ENCODE measurements at regions not wholly inside any gene's neighbourhood (a gene's known extent, or its start where the extent isn't known, plus 50 kb on each side); places are given as distances from the start of the nearest gene placed in this dataset.

- intact Hi-C loops (cut with DNase I), result no loop called here
- peaks cover 0 to 12% (median 1%) of the 10 kb centered on the region in 4 donors for H3K9me3 ChIP-seq
- no peak for DNase-seq
Measured at GRCh38 chr4:188534297-188534696, 395.1 kb downstream of the TRIML1 start.

GRCh38 chr4:188534917-188535316 lies 395.7 kb downstream of the TRIML1 start:
- Histone ChIP-seq H3K27me3 (no peaks in the 10 kb centered on the region), H3K4me1 (no peaks in the 10 kb centered on the region), H3K4me3 (no peak overlapping the region), H3K27ac (no peak overlapping the region), H3K36me3 (no peaks in the 10 kb centered on the region), H3K9me3 (peaks cover 0 to 11% (median 1%) of the 10 kb centered on the region in 4 donors)
- no peak for DNase-seq
- intact Hi-C loops (cut with DNase I), result no loop called here
- no peak for TF ChIP-seq POLR2AphosphoS5 (IDR thresholded peaks at IDR 0.05)
- no peak for TF ChIP-seq CTCF (IDR thresholded peaks at IDR 0.05)
- no peak for TF ChIP-seq EP300 (IDR thresholded peaks at IDR 0.05)
- TF ChIP-seq POLR2A (IDR thresholded peaks at IDR 0.05), result no peak
- 29 to 68% methylated on average over 6 of the region's 6 CpGs for WGBS, 2 donors

More at GRCh38 chr4:188534297-188534696, 395.1 kb downstream of the TRIML1 start:
- no peak overlapping the region for H3K4me3 ChIP-seq
- no peaks in the 10 kb centered on the region for H3K27me3 ChIP-seq
- TF ChIP-seq POLR2A (IDR thresholded peaks at IDR 0.05) (no peak), EP300 (IDR thresholded peaks at IDR 0.05) (no peak), POLR2AphosphoS5 (IDR thresholded peaks at IDR 0.05) (no peak), CTCF (IDR thresholded peaks at IDR 0.05) (no peak)
- no peaks in the 10 kb centered on the region for H3K36me3 ChIP-seq
- WGBS, 2 donors, result 49 to 66% methylated on average over 4 of the region's 4 CpGs
- no peaks in the 10 kb centered on the region for H3K4me1 ChIP-seq
- no peak overlapping the region for H3K27ac ChIP-seq

- H3K4me1 ChIP-seq, result no peaks in the 10 kb centered on the region
- no peaks in the 10 kb centered on the region for H3K27me3 ChIP-seq
- DNase-seq, result no peak
- intact Hi-C loops (cut with DNase I), result no loop called here
- H3K36me3 ChIP-seq, result no peaks in the 10 kb centered on the region
- H3K9me3 ChIP-seq, result peaks cover 0 to 13% (median 1%) of the 10 kb centered on the region in 4 donors
- 90 to 91% methylated on average over 10 of the region's 10 CpGs for WGBS, 2 donors
- H3K27ac ChIP-seq, result no peak overlapping the region
- no peak overlapping the region for H3K4me3 ChIP-seq
- TF ChIP-seq CTCF (IDR thresholded peaks at IDR 0.05), result no peak
- TF ChIP-seq POLR2AphosphoS5 (IDR thresholded peaks at IDR 0.05), result no peak
- TF ChIP-seq POLR2A (IDR thresholded peaks at IDR 0.05), result no peak
- TF ChIP-seq EP300 (IDR thresholded peaks at IDR 0.05), result no peak
Measured at GRCh38 chr4:188536826-188537225, 397.6 kb downstream of the TRIML1 start.

GRCh38 chr4:188550296-188550695 lies 411.1 kb downstream of the TRIML1 start:
- no peak for DNase-seq
- intact Hi-C loops (cut with DNase I), result no loop called here
- 31 to 39% methylated on average over 10 of the region's 10 CpGs for WGBS, 2 donors
- Histone ChIP-seq H3K9me3 (no peaks in the 10 kb centered on the region), H3K4me3 (no peak overlapping the region), H3K27ac (no peak overlapping the region), H3K4me1 (no peaks in the 10 kb centered on the region), H3K36me3 (no peaks in the 10 kb centered on the region), H3K27me3 (no peaks in the 10 kb centered on the region)
- TF ChIP-seq POLR2A (IDR thresholded peaks at IDR 0.05) (no peak), EP300 (IDR thresholded peaks at IDR 0.05) (no peak), POLR2AphosphoS5 (IDR thresholded peaks at IDR 0.05) (no peak), CTCF (IDR thresholded peaks at IDR 0.05) (no peak)

- H3K9me3 ChIP-seq, result peaks cover 0 to 2% (median 0%) of the 10 kb centered on the region in 4 donors
- intact Hi-C loops (cut with DNase I), result no loop called here
- H3K4me3 ChIP-seq, result no peak overlapping the region
- 62 to 67% methylated on average over 6 of the region's 6 CpGs for WGBS, 2 donors
- TF ChIP-seq EP300 (IDR thresholded peaks at IDR 0.05), result no peak
- no peaks in the 10 kb centered on the region for H3K4me1 ChIP-seq
- no peaks in the 10 kb centered on the region for H3K27me3 ChIP-seq
- H3K36me3 ChIP-seq, result no peaks in the 10 kb centered on the region
- no peak for DNase-seq
- H3K27ac ChIP-seq, result no peak overlapping the region
Measured at GRCh38 chr4:188551156-188551555, 411.9 kb downstream of the TRIML1 start.
